IgD-negative memory B cell (primary cell): ENCODE measurements at regions not wholly inside any gene's neighbourhood (a gene's known extent, or its start where the extent isn't known, plus 50 kb on each side); places are given as distances from the start of the nearest gene placed in this dataset.
"Not testable (repeated sequence)": the region's sequence is repeated elsewhere in the genome, so short reads cannot be mapped to it uniquely, and the experiment has no call there.

ENCODE experiments used
- H3K27ac Mint-ChIP-seq, 3 donors: one replicate each; pipeline ENCODE4 v1.8.0; 2020 to 2022; ENCODE audit warnings: mild to moderate bottlenecking in 3 of 3, mixed read lengths in 3 of 3, moderate library complexity in 1 of 3
- H3K27me3 Mint-ChIP-seq: one replicate; pipeline ENCODE4 v1.8.0; 2021; ENCODE audit warnings: mixed read lengths
- H3K36me3 Mint-ChIP-seq: one replicate; pipeline ENCODE4 v1.8.0; 2020; ENCODE audit warnings: mild to moderate bottlenecking, mixed read lengths
- H3K4me1 Mint-ChIP-seq, 3 donors: one replicate each; pipeline ENCODE4 v1.8.0; 2020 to 2022; ENCODE audit warnings: mixed read lengths in 3 of 3, mild to moderate bottlenecking in 1 of 3
- H3K4me3 Mint-ChIP-seq, 4 donors: one replicate each; pipeline ENCODE4 v1.8.0; 2020 to 2022; ENCODE audit warnings: mild to moderate bottlenecking in 4 of 4, mixed read lengths in 4 of 4, moderate library complexity in 3 of 4
- H3K9me3 Mint-ChIP-seq, 3 donors: one replicate each; pipeline ENCODE4 v1.8.0; 2020 to 2021; ENCODE audit warnings: mixed read lengths in 3 of 3, mild to moderate bottlenecking in 1 of 3

GRCh38 chr6:61622601-61623000 is 663.4 kb downstream of the KHDRBS2 start:
- no peak overlapping the region for H3K4me3 Mint-ChIP-seq
- no peak overlapping the region for H3K27ac Mint-ChIP-seq

GRCh38 chr6:61614119-61614518 is 671.9 kb downstream of the KHDRBS2 start:
- H3K4me3 Mint-ChIP-seq, result no peak overlapping the region
- H3K27me3 Mint-ChIP-seq, result no peaks in the 10 kb centered on the region
- H3K4me1 Mint-ChIP-seq, result no peaks in the 10 kb centered on the region
- H3K36me3 Mint-ChIP-seq, result no peaks in the 10 kb centered on the region
- no peak overlapping the region for H3K27ac Mint-ChIP-seq
- H3K9me3 Mint-ChIP-seq, result peaks cover 0 to 3% (median under 1%) of the 10 kb centered on the region in 3 donors

More at GRCh38 chr6:61622601-61623000, 663.4 kb downstream of the KHDRBS2 start:
- Mint-ChIP-seq H3K27me3 (no peaks in the 10 kb centered on the region), H3K9me3 (peaks cover 0 to 12% (median 7%) of the 10 kb centered on the region in 3 donors), H3K36me3 (no peaks in the 10 kb centered on the region), H3K4me1 (peaks cover 0 to 1% (median 0%) of the 10 kb centered on the region in 3 donors)

- Mint-ChIP-seq H3K27me3 (no peaks in the 10 kb centered on the region), H3K9me3 (peaks cover 0 to 10% (median 4%) of the 10 kb centered on the region in 3 donors), H3K27ac (no peak overlapping the region), H3K4me1 (no peaks in the 10 kb centered on the region), H3K4me3 (no peak overlapping the region), H3K36me3 (peaks cover 1% of the 10 kb centered on the region)
Measured at GRCh38 chr6:61606500-61606899, 679.5 kb downstream of the KHDRBS2 start.

- H3K4me1 Mint-ChIP-seq, H3K27me3 Mint-ChIP-seq, H3K9me3 Mint-ChIP-seq, H3K27ac Mint-ChIP-seq, H3K36me3 Mint-ChIP-seq: not testable (repeated sequence)
- H3K4me3 Mint-ChIP-seq, result peak overlapping the region in 1 of 4 donors; percentile 32
Measured at GRCh38 chr6:61605851-61606250, 680.2 kb downstream of the KHDRBS2 start.

- H3K36me3 Mint-ChIP-seq, H3K4me3 Mint-ChIP-seq, H3K9me3 Mint-ChIP-seq, H3K27ac Mint-ChIP-seq, H3K4me1 Mint-ChIP-seq, H3K27me3 Mint-ChIP-seq: not testable (repeated sequence)
Measured at GRCh38 chr6:61602171-61602570, 683.9 kb downstream of the KHDRBS2 start.

GRCh38 chr6:61592238-61592637 is 693.8 kb downstream of the KHDRBS2 start:
- H3K4me3 Mint-ChIP-seq, result no peak overlapping the region
- H3K27ac Mint-ChIP-seq, result no peak overlapping the region
- H3K36me3 Mint-ChIP-seq, result no peaks in the 10 kb centered on the region
- no peaks in the 10 kb centered on the region for H3K27me3 Mint-ChIP-seq
- H3K4me1 Mint-ChIP-seq, result no peaks in the 10 kb centered on the region
- peaks cover 0 to 2% (median 0%) of the 10 kb centered on the region in 3 donors for H3K9me3 Mint-ChIP-seq

GRCh38 chr6:61586934-61587537 is 699.0 kb downstream of the KHDRBS2 start:
- Mint-ChIP-seq H3K4me1 (no peaks in the 10 kb centered on the region), H3K36me3 (no peaks in the 10 kb centered on the region), H3K27me3 (no peaks in the 10 kb centered on the region), H3K4me3 (no peak overlapping the region), H3K9me3 (peaks cover 0 to 2% (median 0%) of the 10 kb centered on the region in 3 donors), H3K27ac (no peak overlapping the region)

GRCh38 chr6:61585504-61585903 is 700.5 kb downstream of the KHDRBS2 start:
- Mint-ChIP-seq H3K36me3 (no peaks in the 10 kb centered on the region), H3K27ac (no peak overlapping the region), H3K4me3 (no peak overlapping the region), H3K9me3 (no peaks in the 10 kb centered on the region), H3K27me3 (no peaks in the 10 kb centered on the region), H3K4me1 (no peaks in the 10 kb centered on the region)

GRCh38 chr6:61562098-61562497 is 723.9 kb downstream of the KHDRBS2 start:
- Mint-ChIP-seq H3K27ac (no peak overlapping the region), H3K4me1 (no peaks in the 10 kb centered on the region), H3K27me3 (no peaks in the 10 kb centered on the region), H3K4me3 (no peak overlapping the region), H3K9me3 (peaks cover 7 to 28% (median 17%) of the 10 kb centered on the region in 3 donors), H3K36me3 (no peaks in the 10 kb centered on the region)

- Mint-ChIP-seq H3K4me1 (no peaks in the 10 kb centered on the region), H3K27me3 (no peaks in the 10 kb centered on the region), H3K4me3 (no peak overlapping the region), H3K36me3 (no peaks in the 10 kb centered on the region), H3K9me3 (peaks cover 4 to 30% (median 20%) of the 10 kb centered on the region in 3 donors), H3K27ac (no peak overlapping the region)
Measured at GRCh38 chr6:61558796-61559195, 727.2 kb downstream of the KHDRBS2 start.

GRCh38 chr6:61555993-61556392 is 730.0 kb downstream of the KHDRBS2 start:
- Mint-ChIP-seq H3K36me3 (no peaks in the 10 kb centered on the region), H3K27me3 (no peaks in the 10 kb centered on the region)

GRCh38 chr6:61538801-61539200 is 747.2 kb downstream of the KHDRBS2 start:
- Mint-ChIP-seq H3K27me3 (no peaks in the 10 kb centered on the region), H3K27ac (no peak overlapping the region), H3K36me3 (no peaks in the 10 kb centered on the region), H3K4me3 (no peak overlapping the region), H3K9me3 (peaks cover 4 to 37% (median 7%) of the 10 kb centered on the region in 3 donors), H3K4me1 (no peaks in the 10 kb centered on the region)

More at GRCh38 chr6:61555993-61556392, 730.0 kb downstream of the KHDRBS2 start:
- no peak overlapping the region for H3K27ac Mint-ChIP-seq
- peaks cover 9 to 41% (median 18%) of the 10 kb centered on the region in 3 donors for H3K9me3 Mint-ChIP-seq
- H3K4me1 Mint-ChIP-seq, result no peaks in the 10 kb centered on the region
- H3K4me3 Mint-ChIP-seq, result no peak overlapping the region

- not testable (repeated sequence) for H3K4me3 Mint-ChIP-seq, H3K4me1 Mint-ChIP-seq, H3K27me3 Mint-ChIP-seq
Measured at GRCh38 chr6:61532749-61533148, 753.3 kb downstream of the KHDRBS2 start.

More at GRCh38 chr6:61532749-61533148, 753.3 kb downstream of the KHDRBS2 start:
- H3K36me3 Mint-ChIP-seq, H3K27ac Mint-ChIP-seq: not testable (repeated sequence)
- H3K9me3 Mint-ChIP-seq, result peaks cover 0 to 26% (median 5%) of the 10 kb centered on the region in 3 donors
